ENCODE measurements at regions not wholly inside any gene's neighbourhood (a gene's known extent, or its start where the extent isn't known, plus 50 kb on each side); places are given as distances from the start of the nearest gene placed in this dataset.

GRCh38 chr19:28526038-28526437, 686.9 kb downstream of the UQCRFS1 start:
- no peak for TF ChIP-seq POLR2AphosphoS5 (IDR thresholded peaks at IDR 0.05)
- TF ChIP-seq POLR2A (IDR thresholded peaks at IDR 0.05): no peak

Data from sigmoid colon (tissue), 4 donors.